HG02981 (cell line): ENCODE measurements at regions not wholly inside any gene's neighbourhood (a gene's known extent, or its start where the extent isn't known, plus 50 kb on each side); places are given as distances from the start of the nearest gene placed in this dataset.
"Not testable (repeated sequence)": the region's sequence is repeated elsewhere in the genome, so short reads cannot be mapped to it uniquely, and the experiment has no call there.

Experiments used
- ATAC-seq: cut with Tn5 transposase; IDR thresholded peaks from one replicate; pipeline ENCODE4 v1.9.1; 2021; ENCODE audit warnings: mild to moderate bottlenecking, moderate library complexity; ENCODE audit not compliant: unreplicated experiment

DNA sequence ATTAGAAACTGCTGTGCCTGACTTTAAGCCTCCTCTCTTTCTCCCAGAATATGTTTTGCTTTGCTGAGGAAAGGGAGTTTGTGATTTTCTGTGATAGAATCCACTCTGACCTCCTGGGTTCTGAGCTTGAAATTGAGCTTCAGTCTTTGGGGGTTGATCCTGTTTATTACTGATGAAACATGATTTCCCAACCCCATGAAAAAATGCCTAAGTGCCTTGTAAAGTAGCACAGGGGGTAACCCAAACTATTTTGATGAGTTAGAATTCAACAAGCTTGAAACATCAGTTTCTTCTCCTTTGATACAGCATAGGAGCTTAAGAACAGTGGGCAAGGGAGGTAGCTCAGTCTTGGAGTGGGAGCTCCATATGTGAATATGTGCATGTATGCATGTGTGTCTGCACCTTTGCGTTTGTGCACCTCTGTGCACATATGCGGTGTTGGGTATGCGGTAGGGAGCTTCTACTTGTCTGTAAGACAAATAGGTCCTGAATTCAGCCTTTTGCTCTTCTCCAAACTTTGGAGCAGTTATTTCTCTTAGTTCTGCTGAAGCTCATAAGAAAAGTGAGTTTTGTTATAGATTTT lies 364.6 kb downstream of the OSR1 start:
- ATAC-seq: no peak

DNA sequence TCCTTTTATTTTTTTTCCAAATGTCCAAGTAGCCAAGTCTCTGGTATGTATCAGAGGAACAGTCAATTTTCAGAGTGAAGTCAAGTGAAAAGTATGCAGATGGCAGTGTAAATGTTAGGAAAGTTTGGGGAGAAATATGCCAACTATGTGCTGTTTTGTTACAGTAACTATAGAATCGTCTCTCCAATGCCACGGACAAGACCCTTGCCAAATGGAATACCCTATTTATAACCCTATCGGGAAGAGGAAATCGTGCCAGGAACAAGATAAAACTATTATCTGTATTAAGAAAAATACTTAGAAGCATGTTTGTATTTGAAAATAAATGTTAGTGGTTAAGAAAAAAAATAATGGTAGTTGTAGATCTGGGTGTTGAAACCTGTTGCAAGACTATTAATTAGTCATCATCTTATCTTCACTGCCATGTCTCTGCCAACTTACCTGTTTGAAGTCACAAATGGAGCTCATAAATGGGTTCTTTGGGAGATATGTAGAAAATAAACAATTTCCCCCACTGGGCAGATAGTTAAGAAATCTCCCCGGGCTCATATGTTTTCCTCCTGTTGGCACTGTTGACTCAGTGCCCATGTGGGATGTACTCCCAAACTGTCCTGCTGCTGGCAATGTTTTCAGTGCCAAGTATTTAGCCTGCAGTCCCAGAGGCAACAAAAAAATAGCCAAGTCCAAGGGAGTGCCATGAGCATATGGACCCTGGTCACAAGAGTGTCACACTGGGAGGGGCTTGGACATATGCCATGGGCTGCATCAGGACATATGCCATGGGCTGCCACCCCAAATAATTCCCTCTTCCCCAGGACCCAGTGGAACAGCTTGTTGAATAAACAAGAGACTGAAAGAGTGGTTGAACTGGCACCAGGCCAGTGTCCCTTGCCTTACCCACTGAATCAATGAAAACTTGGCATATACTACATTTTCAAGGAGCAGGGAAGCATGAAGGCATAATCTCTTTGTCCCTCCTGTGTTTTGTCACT lies 366.9 kb downstream of the OSR1 start:
- ATAC-seq: no peak

DNA sequence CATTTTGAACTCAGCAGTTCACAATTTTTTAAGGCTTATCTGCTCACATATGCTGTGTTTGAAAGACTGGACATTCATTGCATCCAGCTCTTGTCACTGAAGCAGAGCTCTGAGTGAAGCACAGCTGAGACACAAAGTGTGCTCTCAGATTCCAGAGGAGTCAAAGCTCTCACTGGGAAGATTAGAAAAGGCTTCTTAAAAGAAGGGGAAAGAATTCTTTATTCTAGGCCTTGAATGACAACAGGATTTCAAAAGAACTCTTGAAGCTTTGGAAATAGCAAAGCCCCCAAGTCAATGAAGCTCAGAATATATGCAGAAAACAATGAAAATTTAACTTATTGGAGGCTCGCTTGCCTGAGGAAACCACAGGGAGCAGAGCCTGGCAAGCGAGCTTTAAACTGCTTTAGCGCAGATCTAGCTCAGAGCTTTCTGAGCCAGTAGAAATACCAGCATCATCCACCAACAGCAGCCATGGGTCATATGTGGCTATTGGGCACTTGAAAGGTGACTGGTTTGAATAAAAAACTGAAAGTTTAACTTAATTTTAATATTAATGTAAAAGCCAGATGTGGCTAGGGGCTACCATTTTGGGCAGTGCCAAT lies 369.7 kb downstream of the OSR1 start:
- no peak for ATAC-seq

DNA sequence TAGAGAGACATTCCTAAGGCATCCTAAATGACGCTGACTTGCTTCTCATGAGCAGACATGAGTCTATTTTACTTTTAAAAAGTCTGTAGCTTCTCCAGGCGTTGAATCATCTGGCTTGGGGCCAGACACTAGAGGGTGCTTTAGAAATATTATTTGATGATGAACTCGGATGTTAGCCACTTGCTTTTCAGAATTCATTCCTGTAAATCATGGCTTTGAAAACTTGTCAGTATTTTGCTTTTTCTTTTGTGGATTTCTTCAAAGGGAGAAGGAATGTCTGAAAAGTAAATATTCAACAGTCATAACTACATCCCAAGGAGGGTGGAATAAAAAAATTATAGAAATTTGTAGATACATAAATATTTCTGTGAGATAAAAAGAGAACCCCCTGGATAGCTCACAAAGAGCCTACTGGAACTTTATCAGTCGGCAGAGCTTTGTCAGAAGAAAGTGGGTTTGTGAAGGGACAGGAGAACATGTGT lies 370.8 kb downstream of the OSR1 start:
- no peak for ATAC-seq

DNA sequence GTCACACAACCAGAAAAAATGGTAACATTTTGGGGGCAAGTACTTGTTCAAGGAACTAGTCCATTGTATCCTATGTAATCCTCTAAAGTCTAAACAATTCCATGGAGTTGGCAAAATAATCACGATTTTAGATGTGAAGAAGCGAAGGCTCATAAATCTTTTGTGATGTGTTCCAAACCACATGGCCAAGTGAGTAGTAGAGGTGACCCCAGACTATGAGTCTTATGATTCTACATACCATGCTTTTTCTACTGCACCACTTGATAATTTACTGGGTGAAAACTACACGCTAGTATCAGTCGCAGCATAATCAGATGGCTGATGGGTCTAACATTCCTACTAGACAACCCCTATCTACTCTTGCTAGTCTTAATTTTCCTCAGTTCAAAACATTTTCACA lies 371.4 kb downstream of the OSR1 start:
- ATAC-seq: no peak

DNA sequence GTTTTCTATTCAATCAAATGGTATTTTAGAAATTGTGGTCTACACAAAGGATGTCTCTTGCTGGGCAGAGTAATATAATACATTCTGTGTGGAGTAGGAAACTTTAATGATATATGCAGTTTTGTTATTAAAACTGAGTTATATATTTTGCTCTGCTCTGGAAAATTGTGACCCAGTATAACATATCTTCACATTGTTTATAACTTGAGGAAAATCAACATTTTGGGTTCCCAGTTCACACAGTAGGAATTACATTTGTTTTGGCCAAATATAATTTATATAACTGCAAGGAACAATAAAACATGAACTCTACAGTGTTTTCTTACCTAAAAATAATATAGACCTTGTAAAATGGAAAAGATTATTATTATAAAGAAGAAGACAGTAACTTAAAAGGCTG lies 372.4 kb downstream of the OSR1 start:
- ATAC-seq: no peak

DNA sequence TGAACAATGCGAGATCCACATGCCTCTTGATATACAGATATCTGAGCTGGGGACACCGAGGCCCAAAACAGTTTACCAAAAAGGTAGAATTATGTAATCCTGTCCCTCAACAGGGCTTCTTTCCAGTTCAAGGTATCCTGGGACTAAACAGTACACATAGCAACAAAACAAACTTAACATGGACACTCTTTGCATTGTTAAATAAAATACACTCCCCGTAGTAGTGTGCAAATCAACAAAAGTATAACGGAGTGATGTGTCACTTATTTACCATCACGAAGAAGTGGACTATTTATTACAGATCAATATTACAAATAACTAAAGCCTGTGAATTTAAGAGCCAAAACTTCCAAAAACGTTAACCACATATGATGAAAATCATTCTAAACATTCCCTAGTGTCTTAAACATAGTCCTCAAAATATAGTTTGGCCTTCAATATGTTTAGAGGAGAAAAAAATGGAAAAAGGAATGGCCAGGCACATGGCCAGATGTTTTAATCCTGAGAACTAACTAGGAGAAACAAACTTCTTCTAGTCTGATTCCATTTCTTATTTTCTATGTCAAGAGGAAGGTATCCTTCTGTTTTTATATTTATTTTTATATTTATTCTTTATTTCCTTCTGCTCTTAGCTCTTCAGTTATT lies 377.5 kb downstream of the OSR1 start:
- no peak for ATAC-seq

DNA sequence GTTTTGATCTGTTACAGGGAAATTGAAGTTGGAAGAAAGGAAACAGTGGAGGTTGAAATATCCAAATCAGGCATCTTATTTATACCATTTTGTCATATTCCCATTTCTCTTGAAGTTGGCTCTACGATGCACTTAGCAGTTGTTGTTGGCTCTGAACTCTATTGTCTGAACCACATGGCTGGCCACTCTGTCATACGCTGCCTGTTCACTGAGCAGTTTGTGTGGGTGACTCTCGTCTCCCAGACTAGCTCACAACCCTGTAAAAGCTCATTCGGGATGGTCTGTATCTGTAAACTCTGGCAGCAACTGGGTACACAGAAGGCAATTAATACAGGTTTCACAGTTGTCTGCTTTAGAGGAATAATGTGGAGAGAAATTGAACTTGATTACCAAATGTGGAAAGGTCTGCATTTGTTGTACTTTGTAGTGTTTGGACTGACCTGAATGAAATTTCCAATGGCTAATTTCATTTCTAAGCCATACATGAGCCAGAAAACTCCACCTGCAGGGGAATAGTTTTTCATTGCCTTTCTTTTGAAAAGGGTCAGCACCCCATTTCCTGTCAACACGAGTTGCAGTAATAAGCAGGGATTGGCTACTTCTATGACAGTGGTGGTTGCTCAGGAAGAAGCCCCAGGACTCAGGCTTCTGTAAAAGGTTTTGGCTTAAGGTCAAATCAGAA lies 378.2 kb downstream of the OSR1 start:
- no peak for ATAC-seq

DNA sequence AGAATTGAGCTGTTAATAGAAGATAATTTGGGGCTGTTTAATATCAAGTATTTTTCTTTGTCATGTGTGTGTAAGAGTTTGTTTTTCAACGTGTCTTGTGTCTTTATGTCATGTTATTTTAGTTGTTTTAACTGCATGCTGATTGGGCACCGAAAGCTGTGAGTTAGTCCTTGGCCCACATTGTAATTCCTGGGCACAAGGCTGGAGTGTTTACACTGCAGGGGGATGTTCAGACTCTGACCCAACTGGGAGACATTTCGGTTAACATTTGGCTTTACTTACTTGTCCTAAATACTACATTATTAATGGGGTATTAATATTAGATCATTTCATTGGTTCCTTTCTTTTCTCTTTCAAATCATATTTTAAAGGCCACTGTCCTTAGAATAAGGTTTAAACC lies 381.0 kb downstream of the OSR1 start:
- ATAC-seq: no peak

DNA sequence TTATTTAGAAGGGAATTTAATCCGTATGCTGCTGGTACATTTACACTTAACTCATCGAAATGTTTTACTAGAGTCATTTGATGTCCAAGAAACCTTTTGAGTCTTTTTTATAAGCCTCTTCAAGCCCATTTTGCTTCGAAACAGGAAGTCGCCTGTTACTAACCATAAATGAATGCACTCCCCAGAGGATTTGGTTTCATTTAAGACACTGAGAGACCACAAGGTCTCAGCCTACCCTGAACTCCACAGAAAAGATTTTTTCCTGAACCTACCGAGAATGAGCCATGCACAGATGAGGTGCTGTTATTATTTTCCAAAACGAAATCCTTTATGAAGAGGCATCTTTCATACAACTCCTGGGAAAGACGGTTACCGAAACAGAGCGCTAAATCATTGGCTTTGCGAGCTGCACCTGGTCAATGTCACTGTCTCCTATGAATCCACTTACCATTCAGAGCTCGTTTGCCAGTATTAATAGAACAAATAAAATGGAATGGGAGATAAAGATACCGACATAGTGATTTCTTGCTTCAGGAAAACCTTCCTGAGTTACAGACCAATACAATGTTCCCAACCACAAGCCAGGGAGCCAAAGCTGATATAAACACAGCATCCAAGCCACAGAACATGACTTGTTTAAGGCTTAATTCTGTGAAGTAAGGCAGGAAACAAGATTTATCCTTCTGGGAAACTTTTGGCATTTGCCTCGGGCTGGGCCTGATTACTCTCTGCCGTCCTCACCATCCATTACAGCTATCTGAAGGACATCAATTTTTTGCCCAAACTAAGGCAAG lies 382.1 kb downstream of the OSR1 start:
- peak; percentile 94 for ATAC-seq

DNA sequence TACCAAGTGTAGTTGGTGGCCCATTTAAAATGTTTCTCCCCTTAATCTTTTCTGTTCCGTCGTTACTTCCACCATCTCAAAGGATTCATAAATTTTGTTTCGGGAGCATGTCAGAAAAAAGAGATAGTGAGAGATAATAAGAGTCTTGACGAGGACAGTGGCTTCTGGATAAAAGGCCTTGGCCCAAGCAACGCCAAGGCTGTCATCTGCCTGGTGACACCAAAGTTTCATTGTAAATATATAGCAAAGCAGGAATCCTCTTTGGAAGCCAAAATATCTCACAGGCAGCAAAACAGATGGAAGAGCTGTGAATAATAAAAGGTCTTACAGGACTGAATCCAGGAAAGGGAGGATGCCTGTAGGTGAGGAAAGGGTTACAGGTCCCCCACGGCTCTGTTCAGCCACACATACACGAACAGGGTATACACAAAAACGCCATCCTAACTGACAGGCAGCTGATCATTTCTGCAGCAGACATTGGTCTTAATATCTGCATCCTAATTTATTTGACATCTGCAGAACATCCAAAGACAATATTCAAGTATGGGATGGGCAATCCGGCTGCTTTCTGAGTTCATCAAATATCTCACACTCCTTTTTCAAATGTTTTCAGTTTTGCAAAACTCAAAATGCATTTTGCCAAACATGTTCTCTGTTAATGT lies 382.8 kb downstream of the OSR1 start:
- no peak for ATAC-seq

DNA sequence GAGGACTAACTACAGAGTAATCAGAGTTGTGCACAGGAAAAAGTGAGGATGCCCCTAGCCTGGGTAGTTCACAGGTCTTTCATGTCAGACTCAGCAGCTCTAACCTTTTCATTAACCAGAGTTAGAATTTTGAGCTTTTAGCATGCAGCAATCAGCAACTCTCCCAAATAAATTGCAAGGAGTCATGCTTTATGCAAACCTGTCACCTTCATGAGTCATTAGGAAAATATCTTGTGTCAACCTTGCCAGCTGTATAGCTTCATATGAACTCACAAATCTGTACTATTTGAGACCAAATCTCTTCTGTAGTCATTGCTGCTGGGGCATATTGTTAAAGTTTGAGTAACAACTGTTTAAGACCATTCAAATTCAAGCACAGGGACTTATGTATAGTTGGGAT lies 382.3 kb upstream of the NT5C1B start:
- no peak for ATAC-seq

DNA sequence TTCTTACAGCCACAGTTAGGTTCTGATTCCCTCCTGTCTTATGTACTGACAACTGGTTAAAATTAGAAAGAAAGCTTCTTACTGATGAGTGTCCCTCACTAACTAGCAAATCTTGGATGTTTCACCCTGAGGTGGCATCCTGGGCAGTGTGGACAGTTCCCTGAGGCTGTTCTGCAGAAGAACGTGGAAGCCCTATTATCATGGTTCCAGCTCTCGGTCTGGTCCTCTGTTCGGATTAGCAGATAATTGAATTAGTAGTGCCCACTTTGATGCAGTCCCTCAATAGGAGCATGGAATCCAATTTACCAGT lies 381.7 kb upstream of the NT5C1B start:
- no peak for ATAC-seq

DNA sequence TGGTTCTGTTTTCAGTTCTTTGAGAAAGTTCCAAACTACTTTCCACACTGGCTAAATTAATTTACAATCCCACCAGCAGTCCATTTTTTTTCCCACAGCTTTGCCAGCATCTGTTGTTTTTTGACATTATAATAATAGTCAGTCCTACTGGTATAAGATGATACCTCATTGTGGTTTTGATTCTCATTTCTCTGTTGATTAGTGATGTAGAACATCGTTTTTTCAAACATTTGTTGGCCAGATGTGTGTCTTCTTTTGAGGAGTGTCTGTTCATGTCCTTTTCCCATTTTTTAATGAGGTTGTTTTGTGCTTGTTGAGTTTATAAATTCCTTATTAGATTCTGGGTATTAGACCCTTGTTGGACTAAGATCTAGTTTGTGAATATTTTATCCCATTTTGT lies 376.8 kb upstream of the NT5C1B start:
- ATAC-seq: no peak

DNA sequence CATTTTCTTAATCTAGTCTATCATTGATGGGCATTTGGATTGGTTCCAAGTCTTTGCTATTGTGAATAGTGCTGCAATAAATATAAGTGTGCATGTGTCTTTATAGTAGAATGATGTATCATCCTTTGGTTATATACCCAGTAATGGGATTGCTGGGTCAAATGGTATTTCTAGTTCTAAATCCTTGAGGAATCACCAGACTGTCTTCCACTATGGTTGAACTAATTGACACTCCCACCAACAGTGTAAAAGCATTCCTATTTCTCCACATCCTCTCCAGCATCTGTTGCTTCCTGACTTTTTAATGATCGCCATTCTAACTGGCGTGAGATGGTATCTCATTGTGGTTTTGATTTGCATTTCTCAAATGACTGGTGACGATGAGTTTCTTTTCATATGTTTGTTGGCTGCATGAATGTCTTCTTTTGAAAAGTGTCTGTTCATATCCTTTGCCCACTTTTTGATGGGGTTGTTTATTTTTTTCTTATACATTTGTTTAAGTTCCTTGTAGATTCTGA lies 374.4 kb upstream of the NT5C1B start:
- not testable (repeated sequence) for ATAC-seq

DNA sequence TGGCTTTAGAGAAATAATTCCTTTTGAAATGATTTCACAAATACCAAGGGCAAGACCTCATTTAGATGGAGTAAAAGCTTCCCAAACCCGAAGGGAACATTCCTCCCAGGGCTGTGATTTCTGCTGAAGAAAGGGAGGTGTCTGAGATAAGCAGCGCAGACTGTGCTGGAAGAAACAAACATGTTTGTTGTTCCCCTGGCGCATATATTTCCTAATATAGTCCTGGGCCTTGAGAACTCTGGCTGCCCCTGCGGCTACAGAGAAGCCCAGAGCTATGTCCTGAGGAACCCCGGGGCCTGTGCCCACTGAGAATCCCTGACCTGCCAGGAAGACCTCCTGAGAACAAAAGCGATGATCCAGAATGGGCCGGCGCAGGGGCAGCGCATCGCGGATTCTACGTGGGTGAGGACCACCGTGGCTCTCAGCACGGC lies 372.6 kb upstream of the NT5C1B start:
- no peak for ATAC-seq

DNA sequence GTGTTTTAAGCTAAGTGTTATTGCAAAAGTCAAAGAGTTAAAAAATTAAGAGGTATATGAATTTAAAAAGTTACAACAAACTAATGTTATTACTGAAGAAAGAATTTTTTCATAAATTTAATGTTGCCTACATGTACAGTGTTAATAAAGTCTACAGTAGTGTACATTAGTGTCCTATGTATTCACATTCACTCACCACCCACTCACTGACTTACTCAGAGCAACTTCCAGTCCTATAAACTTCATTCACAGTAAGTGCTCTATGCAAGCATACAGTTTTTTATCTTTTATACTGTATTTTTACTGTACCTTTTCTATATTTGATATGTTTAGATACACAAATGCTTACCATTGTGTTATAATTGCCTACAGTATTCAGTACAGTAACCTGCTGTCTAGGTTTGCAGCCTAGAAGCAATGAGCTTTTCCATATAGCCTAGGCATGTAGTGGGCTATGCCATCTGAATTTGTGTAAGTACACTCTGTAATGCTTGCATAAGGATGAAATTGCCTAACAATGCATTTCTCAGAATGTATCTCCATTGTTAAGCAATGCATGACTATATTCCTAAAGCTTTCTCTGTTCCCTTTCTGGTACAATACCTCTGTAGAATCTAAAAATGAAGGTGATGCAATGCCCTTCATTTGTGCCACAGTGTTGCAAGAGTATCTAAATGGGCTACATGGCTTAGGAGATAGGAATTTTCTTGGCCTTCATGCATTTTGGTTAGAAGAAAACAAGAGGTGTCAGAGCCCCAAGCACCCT lies 370.8 kb upstream of the NT5C1B start:
- ATAC-seq: no peak

DNA sequence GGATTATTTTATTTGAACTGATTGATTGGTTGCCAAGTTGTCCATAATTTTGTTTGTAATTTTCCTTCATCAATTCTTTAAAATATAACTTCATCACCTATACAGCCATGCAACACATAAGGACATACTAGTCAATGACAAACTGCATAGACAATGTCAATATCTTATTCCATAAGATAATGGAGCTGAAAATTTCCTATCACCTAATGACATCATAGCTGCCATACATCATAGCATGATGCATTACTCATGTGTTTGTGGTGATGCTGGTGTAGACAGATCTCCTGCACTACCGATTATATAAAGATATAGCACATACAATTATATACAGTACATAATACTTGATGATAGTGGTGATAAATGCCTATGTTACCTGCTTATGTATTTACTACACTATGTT lies 369.8 kb upstream of the NT5C1B start:
- ATAC-seq: no peak

DNA sequence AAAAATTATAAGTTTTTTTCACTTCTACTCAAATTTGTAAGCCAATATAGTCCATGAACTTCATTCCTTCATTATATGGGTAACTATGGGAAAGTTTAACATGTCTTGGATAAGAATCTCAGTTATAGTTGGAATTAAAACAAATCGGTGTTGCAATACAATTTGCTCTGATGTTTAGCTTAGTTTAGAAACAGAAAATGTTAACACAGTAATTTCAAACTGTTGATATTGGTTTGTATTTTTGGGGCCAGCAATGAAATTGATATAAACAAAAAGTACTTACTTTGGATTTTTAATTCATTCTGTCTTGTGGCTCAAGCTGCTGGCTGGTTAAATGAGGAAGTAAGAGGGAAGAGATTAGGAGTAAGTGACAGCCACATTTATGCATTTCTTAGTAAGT lies 368.5 kb upstream of the NT5C1B start:
- no peak for ATAC-seq
